A673 (cell line): ENCODE measurements at regions not wholly inside any gene's neighbourhood (a gene's known extent, or its start where the extent isn't known, plus 50 kb on each side); places are given as distances from the start of the nearest gene placed in this dataset.

Experiments used
- EZH2 ChIP-seq: fragments of 200-600 bp; sonication (generic); IDR thresholded peaks from 2 replicates; pipeline ENCODE4 v1.6.1; 2017; ENCODE audit warnings: borderline replicate concordance, low read depth, mild to moderate bottlenecking, mixed read lengths, antibody characterized with exemption, low read length; ENCODE audit not compliant: poor library complexity, severe bottlenecking
- TF ChIP-seq, protein P1 (sequence below): fragments of 300-800, 200-600 bp; sonication (generic); conservative IDR thresholded peaks from 2 replicates; pipeline ENCODE4 v1.5.1; 2017; ENCODE audit warnings: low read depth, mild to moderate bottlenecking, antibody characterized with exemption, low read length, moderate library complexity, mixed read lengths

DNA sequence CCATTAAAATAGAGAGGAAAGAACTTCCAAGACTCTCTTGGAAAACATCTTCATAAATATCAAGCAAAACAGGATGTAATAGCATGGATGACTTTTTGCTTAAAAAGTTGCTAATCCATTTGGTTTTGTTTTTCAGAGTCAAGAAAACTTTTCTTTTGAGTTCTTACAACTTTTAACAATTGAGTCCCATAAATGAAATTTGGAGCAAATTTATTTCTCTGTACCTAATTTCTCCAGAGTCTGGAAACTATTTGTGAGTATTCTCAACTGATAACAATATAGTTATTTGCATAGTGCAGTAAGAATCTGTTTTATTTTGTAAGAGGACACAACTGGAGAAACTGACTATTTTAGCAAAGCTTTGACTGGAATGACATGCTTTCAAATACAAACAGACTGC, 606.3 kb upstream of the IGFBP3 start:
- TF ChIP-seq, protein P1, sequence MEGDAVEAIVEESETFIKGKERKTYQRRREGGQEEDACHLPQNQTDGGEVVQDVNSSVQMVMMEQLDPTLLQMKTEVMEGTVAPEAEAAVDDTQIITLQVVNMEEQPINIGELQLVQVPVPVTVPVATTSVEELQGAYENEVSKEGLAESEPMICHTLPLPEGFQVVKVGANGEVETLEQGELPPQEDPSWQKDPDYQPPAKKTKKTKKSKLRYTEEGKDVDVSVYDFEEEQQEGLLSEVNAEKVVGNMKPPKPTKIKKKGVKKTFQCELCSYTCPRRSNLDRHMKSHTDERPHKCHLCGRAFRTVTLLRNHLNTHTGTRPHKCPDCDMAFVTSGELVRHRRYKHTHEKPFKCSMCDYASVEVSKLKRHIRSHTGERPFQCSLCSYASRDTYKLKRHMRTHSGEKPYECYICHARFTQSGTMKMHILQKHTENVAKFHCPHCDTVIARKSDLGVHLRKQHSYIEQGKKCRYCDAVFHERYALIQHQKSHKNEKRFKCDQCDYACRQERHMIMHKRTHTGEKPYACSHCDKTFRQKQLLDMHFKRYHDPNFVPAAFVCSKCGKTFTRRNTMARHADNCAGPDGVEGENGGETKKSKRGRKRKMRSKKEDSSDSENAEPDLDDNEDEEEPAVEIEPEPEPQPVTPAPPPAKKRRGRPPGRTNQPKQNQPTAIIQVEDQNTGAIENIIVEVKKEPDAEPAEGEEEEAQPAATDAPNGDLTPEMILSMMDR, result no peak
- no peak for TF ChIP-seq EZH2
